ENCODE measurements at regions not wholly inside any gene's neighbourhood (a gene's known extent, or its start where the extent isn't known, plus 50 kb on each side); places are given as distances from the start of the nearest gene placed in this dataset.
A peak's percentile ranks its signal among the peaks of the same experiment; 100 is the strongest.

GRCh38 chr2:59463426-59463825 is 1090.0 kb downstream of the BCL11A start:
- TF ChIP-seq CTCF (IDR thresholded peaks at IDR 0.05; ENCODE audit: low read depth, low read length) = no peak

GRCh38 chr2:59462422-59463197 is 1090.8 kb downstream of the BCL11A start:
- no peak for DNase-seq
- Histone ChIP-seq H3K27me3 (ENCODE audit: insufficient read depth, low read depth, severe bottlenecking) (no peaks in the 10 kb centered on the region), H3K9me3 (ENCODE audit: severe bottlenecking) (no peaks in the 10 kb centered on the region), H3K4me3 (ENCODE audit: low read depth, low read length) (no peak overlapping the region), H3K36me3 (no peaks in the 10 kb centered on the region), H3K27ac (no peak overlapping the region)
- peak; percentile 42 for TF ChIP-seq CTCF (IDR thresholded peaks at IDR 0.05; ENCODE audit: low read depth, low read length)

More at GRCh38 chr2:59463426-59463825, 1090.0 kb downstream of the BCL11A start:
- no peak overlapping the region for H3K27ac ChIP-seq
- no peaks in the 10 kb centered on the region for H3K27me3 ChIP-seq (ENCODE audit: insufficient read depth, low read depth, severe bottlenecking)
- H3K36me3 ChIP-seq = no peaks in the 10 kb centered on the region
- H3K4me3 ChIP-seq (ENCODE audit: low read depth, low read length) = no peak overlapping the region
- no peaks in the 10 kb centered on the region for H3K9me3 ChIP-seq (ENCODE audit: severe bottlenecking)
- no peak for DNase-seq

- no peak for DNase-seq
- no peaks in the 10 kb centered on the region for H3K9me3 ChIP-seq (ENCODE audit: severe bottlenecking)
- H3K36me3 ChIP-seq = no peaks in the 10 kb centered on the region
- H3K27me3 ChIP-seq (ENCODE audit: insufficient read depth, low read depth, severe bottlenecking) = no peaks in the 10 kb centered on the region
- TF ChIP-seq CTCF (IDR thresholded peaks at IDR 0.05; ENCODE audit: low read depth, low read length) = no peak
- no peak overlapping the region for H3K27ac ChIP-seq
- H3K4me3 ChIP-seq (ENCODE audit: low read depth, low read length) = no peak overlapping the region
Measured at GRCh38 chr2:59461127-59461526, 1092.3 kb downstream of the BCL11A start.

GRCh38 chr2:59458800-59459199 is 1094.7 kb downstream of the BCL11A start:
- no peaks in the 10 kb centered on the region for H3K36me3 ChIP-seq
- H3K4me3 ChIP-seq (ENCODE audit: low read depth, low read length) = no peak overlapping the region
- H3K9me3 ChIP-seq (ENCODE audit: severe bottlenecking) = no peaks in the 10 kb centered on the region
- H3K27ac ChIP-seq = no peak overlapping the region
- no peaks in the 10 kb centered on the region for H3K27me3 ChIP-seq (ENCODE audit: insufficient read depth, low read depth, severe bottlenecking)
- 0 out of 2 replicates have a peak, but pooled peaks have one; percentile 17 for TF ChIP-seq CTCF (IDR thresholded peaks at IDR 0.05; ENCODE audit: low read depth, low read length)
- no peak for DNase-seq

- Histone ChIP-seq H3K27ac (no peak overlapping the region), H3K9me3 (ENCODE audit: severe bottlenecking) (no peaks in the 10 kb centered on the region), H3K36me3 (no peaks in the 10 kb centered on the region), H3K4me3 (ENCODE audit: low read depth, low read length) (no peak overlapping the region), H3K27me3 (ENCODE audit: insufficient read depth, low read depth, severe bottlenecking) (no peaks in the 10 kb centered on the region)
- TF ChIP-seq CTCF (IDR thresholded peaks at IDR 0.05; ENCODE audit: low read depth, low read length) = no peak
- no peak for DNase-seq
Measured at GRCh38 chr2:59456285-59456684, 1097.2 kb downstream of the BCL11A start.

GRCh38 chr2:59449274-59449673 is 1104.2 kb downstream of the BCL11A start:
- Histone ChIP-seq H3K9me3 (ENCODE audit: severe bottlenecking) (no peaks in the 10 kb centered on the region), H3K27me3 (ENCODE audit: insufficient read depth, low read depth, severe bottlenecking) (no peaks in the 10 kb centered on the region), H3K4me3 (ENCODE audit: low read depth, low read length) (no peak overlapping the region), H3K36me3 (no peaks in the 10 kb centered on the region), H3K27ac (no peak overlapping the region)
- TF ChIP-seq CTCF (IDR thresholded peaks at IDR 0.05; ENCODE audit: low read depth, low read length) = 0 out of 2 replicates have a peak, but pooled peaks have one; percentile 29
- peak; percentile 25 for DNase-seq

Data from WERI-Rb-1 (cell line).